C4-2B (cell line): ENCODE measurements at regions not wholly inside any gene's neighbourhood (a gene's known extent, or its start where the extent isn't known, plus 50 kb on each side); places are given as distances from the start of the nearest gene placed in this dataset.

Experiments used
- CTCF ChIP-seq: fragments of 450-650 bp; conservative IDR thresholded peaks from 2 replicates; pipeline ENCODE4 v1.5.1; 2017; ENCODE audit warnings: mild to moderate bottlenecking
- ZFX ChIP-seq: fragments of 450-650 bp; IDR thresholded peaks from 2 replicates; pipeline ENCODE4 v1.6.1; 2017

- TF ChIP-seq CTCF, result peak; percentile 68
- no peak for TF ChIP-seq ZFX
These were observed 1967.0 kb upstream of the CDH9 start for GRCh38 chr5:29005386-29005785.
